ENCODE measurements at regions not wholly inside any gene's neighbourhood (a gene's known extent, or its start where the extent isn't known, plus 50 kb on each side); places are given as distances from the start of the nearest gene placed in this dataset.

- intact Hi-C loops (cut with DNase I; ENCODE audit: low total_unique reads): no loop called here
- 88 to 92% methylated on average over 3 of the region's 3 CpGs for WGBS, 2 donors
- no peak overlapping the region for H3K4me3 ChIP-seq (ENCODE audit: low read depth, poor library complexity, severe bottlenecking)
- TF ChIP-seq POLR2A (IDR thresholded peaks at IDR 0.05): no peak
- TF ChIP-seq, protein P1, sequence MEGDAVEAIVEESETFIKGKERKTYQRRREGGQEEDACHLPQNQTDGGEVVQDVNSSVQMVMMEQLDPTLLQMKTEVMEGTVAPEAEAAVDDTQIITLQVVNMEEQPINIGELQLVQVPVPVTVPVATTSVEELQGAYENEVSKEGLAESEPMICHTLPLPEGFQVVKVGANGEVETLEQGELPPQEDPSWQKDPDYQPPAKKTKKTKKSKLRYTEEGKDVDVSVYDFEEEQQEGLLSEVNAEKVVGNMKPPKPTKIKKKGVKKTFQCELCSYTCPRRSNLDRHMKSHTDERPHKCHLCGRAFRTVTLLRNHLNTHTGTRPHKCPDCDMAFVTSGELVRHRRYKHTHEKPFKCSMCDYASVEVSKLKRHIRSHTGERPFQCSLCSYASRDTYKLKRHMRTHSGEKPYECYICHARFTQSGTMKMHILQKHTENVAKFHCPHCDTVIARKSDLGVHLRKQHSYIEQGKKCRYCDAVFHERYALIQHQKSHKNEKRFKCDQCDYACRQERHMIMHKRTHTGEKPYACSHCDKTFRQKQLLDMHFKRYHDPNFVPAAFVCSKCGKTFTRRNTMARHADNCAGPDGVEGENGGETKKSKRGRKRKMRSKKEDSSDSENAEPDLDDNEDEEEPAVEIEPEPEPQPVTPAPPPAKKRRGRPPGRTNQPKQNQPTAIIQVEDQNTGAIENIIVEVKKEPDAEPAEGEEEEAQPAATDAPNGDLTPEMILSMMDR (IDR thresholded peaks at IDR 0.05): no peak
- no peak for DNase-seq (ENCODE audit: low spot score in 2 of 2)
These were observed 581.2 kb upstream of the ZNF608 start for GRCh38 chr5:125327676-125328075.

- WGBS, 2 donors: 81 to 88% methylated on average over 1 of the region's 1 CpG
- intact Hi-C loops (cut with DNase I; ENCODE audit: low total_unique reads): no loop called here
- DNase-seq (ENCODE audit: low spot score in 2 of 2): no peak
- TF ChIP-seq, protein P1 (IDR thresholded peaks at IDR 0.05): no peak
- TF ChIP-seq POLR2A (IDR thresholded peaks at IDR 0.05): no peak
- H3K4me3 ChIP-seq (ENCODE audit: low read depth, poor library complexity, severe bottlenecking): no peak overlapping the region
These were observed 585.7 kb upstream of the ZNF608 start for GRCh38 chr5:125331987-125332598.

- intact Hi-C loops (cut with DNase I; ENCODE audit: low total_unique reads): no loop called here
- no peak overlapping the region for H3K4me3 ChIP-seq (ENCODE audit: low read depth, poor library complexity, severe bottlenecking)
- WGBS, 2 donors: 49 to 56% methylated on average over 2 of the region's 2 CpGs
- DNase-seq (ENCODE audit: low spot score in 2 of 2): no peak
- no peak for TF ChIP-seq POLR2A (IDR thresholded peaks at IDR 0.05)
- TF ChIP-seq, protein P1 (IDR thresholded peaks at IDR 0.05): no peak
These were observed 587.0 kb upstream of the ZNF608 start for GRCh38 chr5:125333416-125333815.

DNA sequence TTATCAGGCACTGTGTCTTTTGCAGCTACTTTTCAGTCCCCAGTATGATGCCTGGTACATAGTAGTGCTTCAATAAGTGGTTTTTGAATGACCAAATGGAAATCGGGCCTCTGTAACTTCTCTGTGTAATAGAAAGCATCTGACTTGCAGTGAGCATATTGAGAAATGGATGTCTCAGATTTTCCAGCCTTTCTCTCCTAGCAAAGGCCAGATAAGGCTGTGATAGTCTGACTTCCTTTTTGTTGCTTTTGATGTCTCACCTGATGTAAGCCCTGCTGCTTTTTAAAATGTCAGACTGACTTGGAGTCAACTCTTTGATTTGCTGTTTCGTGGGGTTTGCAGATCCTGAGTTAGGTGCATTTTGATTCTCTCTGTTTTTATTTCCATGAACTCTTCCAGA is 590.0 kb upstream of the ZNF608 start:
- DNase-seq (ENCODE audit: low spot score in 2 of 2): no peak
- TF ChIP-seq, protein P1 (IDR thresholded peaks at IDR 0.05): no peak
- no peak for TF ChIP-seq POLR2A (IDR thresholded peaks at IDR 0.05)
- no peak overlapping the region for H3K4me3 ChIP-seq (ENCODE audit: low read depth, poor library complexity, severe bottlenecking)
- intact Hi-C loops (cut with DNase I; ENCODE audit: low total_unique reads): no loop called here
- 46% methylated on average over 2 of the region's 2 CpGs for WGBS, 2 donors

DNA sequence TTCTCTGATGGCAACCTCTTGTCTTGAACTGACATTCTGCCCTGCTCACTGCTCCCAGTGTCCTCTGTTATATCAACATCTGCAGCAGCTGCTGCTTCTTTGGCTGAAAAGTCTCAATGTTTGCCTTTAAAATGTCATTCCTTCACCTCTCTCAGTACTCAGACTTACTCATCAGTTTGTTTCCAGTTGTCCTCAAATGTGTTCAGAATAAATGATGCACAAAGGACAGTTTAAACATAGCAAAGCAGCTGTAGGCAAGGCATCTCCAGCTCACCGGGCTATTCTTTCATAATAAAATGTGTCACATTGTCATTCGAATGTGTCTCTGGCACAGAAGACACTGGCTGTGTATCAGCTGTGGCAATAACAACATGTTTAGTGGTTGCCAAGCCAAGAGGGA is 590.9 kb upstream of the ZNF608 start:
- no peak overlapping the region for H3K4me3 ChIP-seq (ENCODE audit: low read depth, poor library complexity, severe bottlenecking)
- intact Hi-C loops (cut with DNase I; ENCODE audit: low total_unique reads): no loop called here
- TF ChIP-seq, protein P1 (IDR thresholded peaks at IDR 0.05): no peak
- no peak for TF ChIP-seq POLR2A (IDR thresholded peaks at IDR 0.05)
- 26 to 39% methylated on average over 2 of the region's 2 CpGs for WGBS, 2 donors
- DNase-seq (ENCODE audit: low spot score in 2 of 2): no peak

All from lower leg skin (tissue), 4 donors.